Esophagus muscularis mucosa (tissue), 4 donors: ENCODE measurements at regions not wholly inside any gene's neighbourhood (a gene's known extent, or its start where the extent isn't known, plus 50 kb on each side); places are given as distances from the start of the nearest gene placed in this dataset.

Source experiments
- DNase-seq: peaks from one replicate; pipeline ENCODE4 v3.0.0-alpha.2; 2017; ENCODE audit errors: extremely low spot score
- H3K27ac ChIP-seq, 4 donors: fragments of 200-600 bp; sonication (generic); replicated peaks in 1 of 4; 1 replicate in 3 of 4; 2 replicates in 1 of 4; pipeline ENCODE4 v1.5.1; 2016 to 2019; ENCODE audit warnings: mild to moderate bottlenecking in 1 of 4
- H3K27me3 ChIP-seq, 4 donors: fragments of 200-600 bp; sonication (generic); one replicate each; pipeline versions ENCODE4 v1.5.1 to v1.6.0; 2016 to 2019
- H3K36me3 ChIP-seq, 4 donors: fragments of 200-600 bp; sonication (generic); one replicate each; pipeline ENCODE4 v1.5.1; 2016 to 2019
- H3K4me1 ChIP-seq, 4 donors: fragments of 200-600 bp; sonication (generic); one replicate each; pipeline ENCODE4 v1.5.1; 2016 to 2019
- H3K4me3 ChIP-seq, 4 donors: fragments of 200-600 bp; sonication (generic); 1 replicate in 2 of 4; 2 replicates in 2 of 4; pipeline ENCODE4 v1.5.1; 2016 to 2019; ENCODE audit warnings: mild to moderate bottlenecking in 4 of 4, moderate library complexity in 1 of 4
- H3K9me3 ChIP-seq, 4 donors: fragments of 200-600 bp; sonication (generic); 1 replicate in 3 of 4; 2 replicates in 1 of 4; pipeline ENCODE4 v1.5.1; 2016 to 2019
- EP300 ChIP-seq: sonication (generic); formaldehyde crosslinking; IDR thresholded peaks from one replicate; pipeline ENCODE4 v1.6.1; 2017; ENCODE audit warnings: antibody characterized with exemption
- POLR2A ChIP-seq: fragments of 450-650 bp; IDR thresholded peaks from one replicate; pipeline ENCODE4 v1.6.1; 2017; ENCODE audit warnings: antibody characterized with exemption, moderate library complexity, mild to moderate bottlenecking, low read depth
- POLR2AphosphoS5 ChIP-seq, 2 donors: sonication (generic); formaldehyde crosslinking; IDR thresholded peaks; one replicate each; pipeline ENCODE4 v1.6.1; 2017; ENCODE audit warnings: antibody characterized with exemption in 2 of 2
- WGBS: methylation state at CpG from one replicate; pipeline ENCODE4 v1.1.5; 2018; 5-methylcytosine and 5-hydroxymethylcytosine counted together
- intact Hi-C: fragments of 100-400 bp; cut with DNase I; formaldehyde crosslinking; loops from one replicate; pipeline ENCODE4 v1.15.1; 2023
- TF ChIP-seq, protein P1 (sequence below), 3 experiments: fragments of 200-600 bp in 2 of 3; fragments of 450-650 bp in 1 of 3; sonication (generic) in 2 of 3; IDR thresholded peaks; one replicate each; pipeline ENCODE4 v1.5.1; 2017 to 2019; ENCODE audit warnings: antibody characterized with exemption in 3 of 3, mild to moderate bottlenecking in 2 of 3, moderate library complexity in 1 of 3

DNA sequence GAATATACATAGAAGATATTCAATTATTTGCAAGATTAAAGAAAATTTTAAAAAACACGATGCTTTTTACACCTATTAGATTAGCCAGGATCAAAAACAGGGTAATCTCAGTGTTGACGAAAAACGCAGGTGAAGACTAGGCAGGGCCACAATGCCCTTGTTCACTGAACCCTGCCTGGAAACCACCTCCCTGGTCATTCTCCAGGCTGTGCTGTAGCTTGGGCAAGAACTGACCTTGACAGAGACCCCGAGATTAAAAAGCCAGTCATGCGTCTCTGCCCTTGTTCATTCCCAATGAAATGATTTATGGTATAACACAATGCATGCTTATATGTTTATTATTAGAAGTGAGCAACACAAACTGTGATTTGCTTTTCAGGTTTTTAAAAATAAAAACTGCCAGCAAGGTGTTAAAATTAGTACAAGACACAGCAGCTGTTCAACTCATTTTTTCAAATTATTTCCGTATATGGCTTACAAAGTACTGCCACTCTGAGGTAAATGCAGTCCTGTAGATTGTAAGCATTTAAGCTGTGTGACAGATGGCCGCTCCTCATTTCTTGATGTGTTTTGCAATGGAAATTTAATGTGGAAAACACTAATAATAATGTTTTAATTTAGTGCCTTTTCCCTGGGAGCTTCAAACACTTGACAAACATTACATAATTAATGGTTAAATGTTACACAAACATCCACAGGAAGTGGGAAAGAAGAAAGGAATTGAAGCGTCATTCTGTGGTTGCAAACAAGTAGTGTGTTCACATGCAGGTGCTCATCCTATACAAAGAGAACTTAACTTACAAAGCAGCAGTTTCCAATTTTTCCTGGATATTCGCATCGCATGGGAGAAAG is 200.2 kb downstream of the VCY1B start:
- no peak overlapping the region for H3K27ac ChIP-seq
- H3K4me3 ChIP-seq, result no peak overlapping the region
- intact Hi-C loops, result no loop called here
- TF ChIP-seq POLR2A, result no peak
- TF ChIP-seq EP300, result no peak
- TF ChIP-seq POLR2AphosphoS5 (IDR thresholded peaks at IDR 0.05), result no peak
- TF ChIP-seq, protein P1, sequence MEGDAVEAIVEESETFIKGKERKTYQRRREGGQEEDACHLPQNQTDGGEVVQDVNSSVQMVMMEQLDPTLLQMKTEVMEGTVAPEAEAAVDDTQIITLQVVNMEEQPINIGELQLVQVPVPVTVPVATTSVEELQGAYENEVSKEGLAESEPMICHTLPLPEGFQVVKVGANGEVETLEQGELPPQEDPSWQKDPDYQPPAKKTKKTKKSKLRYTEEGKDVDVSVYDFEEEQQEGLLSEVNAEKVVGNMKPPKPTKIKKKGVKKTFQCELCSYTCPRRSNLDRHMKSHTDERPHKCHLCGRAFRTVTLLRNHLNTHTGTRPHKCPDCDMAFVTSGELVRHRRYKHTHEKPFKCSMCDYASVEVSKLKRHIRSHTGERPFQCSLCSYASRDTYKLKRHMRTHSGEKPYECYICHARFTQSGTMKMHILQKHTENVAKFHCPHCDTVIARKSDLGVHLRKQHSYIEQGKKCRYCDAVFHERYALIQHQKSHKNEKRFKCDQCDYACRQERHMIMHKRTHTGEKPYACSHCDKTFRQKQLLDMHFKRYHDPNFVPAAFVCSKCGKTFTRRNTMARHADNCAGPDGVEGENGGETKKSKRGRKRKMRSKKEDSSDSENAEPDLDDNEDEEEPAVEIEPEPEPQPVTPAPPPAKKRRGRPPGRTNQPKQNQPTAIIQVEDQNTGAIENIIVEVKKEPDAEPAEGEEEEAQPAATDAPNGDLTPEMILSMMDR (IDR thresholded peaks at IDR 0.05), result no peak
- no CpG with 5 or more reads among the region's 10 CpGs for WGBS
- no peaks in the 10 kb centered on the region for H3K36me3 ChIP-seq
- no peaks in the 10 kb centered on the region for H3K27me3 ChIP-seq
- no peak for DNase-seq
- no peaks in the 10 kb centered on the region for H3K4me1 ChIP-seq
- H3K9me3 ChIP-seq, result no peaks in the 10 kb centered on the region

DNA sequence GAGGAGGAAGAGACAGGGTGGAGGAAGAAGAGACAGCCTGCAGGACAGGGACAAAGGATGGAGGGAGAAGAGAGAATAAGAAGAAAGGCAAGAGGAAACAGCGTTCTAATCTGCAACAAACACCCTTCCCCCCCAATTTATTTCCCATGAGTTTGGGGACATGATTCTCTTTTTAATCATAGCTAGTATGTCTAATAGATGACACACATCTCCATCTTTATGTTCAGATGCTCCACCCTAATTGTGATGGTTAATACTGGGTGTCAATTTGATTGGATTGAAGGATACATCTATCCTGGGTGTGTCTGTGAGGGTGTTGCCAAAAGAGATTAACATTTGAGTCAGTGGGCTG is 200.8 kb downstream of the VCY1B start:
- intact Hi-C loops, result no loop called here
- no peak for DNase-seq
- Histone ChIP-seq H3K27ac (no peak overlapping the region), H3K27me3 (no peaks in the 10 kb centered on the region), H3K4me3 (no peak overlapping the region), H3K36me3 (no peaks in the 10 kb centered on the region), H3K9me3 (no peaks in the 10 kb centered on the region), H3K4me1 (no peaks in the 10 kb centered on the region)
- no CpG with 5 or more reads among the region's 1 CpG for WGBS
- TF ChIP-seq POLR2A, result no peak

DNA sequence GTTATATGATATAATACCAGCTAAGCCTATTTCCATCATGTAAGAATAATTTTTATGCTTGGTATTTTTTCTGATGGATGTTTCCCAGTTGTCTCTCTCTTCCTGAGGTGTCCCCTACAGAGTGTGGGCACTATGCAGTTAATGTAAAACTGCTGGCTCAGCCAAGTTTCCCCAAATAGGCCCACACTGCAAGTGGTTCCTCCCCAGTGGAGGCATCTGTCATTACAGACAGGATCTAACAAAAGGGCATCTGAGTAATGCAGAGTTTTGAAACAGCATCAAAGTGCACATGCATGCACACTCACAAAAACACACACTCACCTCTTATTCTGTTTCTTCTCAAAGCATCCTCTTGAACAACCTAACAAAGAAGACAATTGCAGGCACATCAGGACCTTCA is 221.0 kb downstream of the VCY1B start:
- TF ChIP-seq, protein P1 (IDR thresholded peaks at IDR 0.05), result no peak
- TF ChIP-seq POLR2A, result no peak
- no peak for TF ChIP-seq EP300
- TF ChIP-seq POLR2AphosphoS5 (IDR thresholded peaks at IDR 0.05), result no peak
- no peak for DNase-seq

DNA sequence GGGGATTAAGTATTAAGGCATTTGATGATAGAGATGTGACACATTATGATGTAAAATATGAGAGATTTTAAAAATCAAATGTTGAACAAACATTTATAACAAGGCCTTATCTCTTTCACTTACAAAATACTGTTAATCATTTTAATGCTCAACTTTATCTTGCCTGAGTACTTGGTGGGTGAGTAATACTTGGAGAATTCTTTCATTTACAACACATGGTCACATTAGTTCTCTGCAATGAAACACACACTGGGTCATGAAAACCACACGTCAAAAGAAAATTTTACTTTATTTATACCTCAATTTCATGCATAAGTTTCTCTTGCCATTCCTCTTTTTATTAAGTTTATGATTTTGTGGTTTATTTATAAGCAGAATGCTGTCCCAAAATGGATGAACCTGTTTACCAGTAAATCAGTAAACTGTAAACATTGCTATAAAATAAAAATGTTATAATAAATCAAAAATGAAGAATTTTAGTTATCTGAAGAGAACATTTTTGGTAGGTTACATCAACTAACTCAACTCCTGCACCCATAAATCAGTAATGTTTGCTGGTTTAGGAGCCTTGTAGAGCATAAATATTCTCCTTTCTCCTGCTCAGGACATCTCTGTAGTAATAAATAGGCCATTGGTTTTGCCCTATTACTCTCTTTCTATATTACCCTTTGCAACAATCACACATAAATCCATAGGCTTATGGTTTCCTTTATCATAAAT is 233.5 kb upstream of the NLGN4Y start:
- no CpG with 5 or more reads among the region's 1 CpG for WGBS
- DNase-seq, result no peak
- Histone ChIP-seq H3K27ac (no peak overlapping the region), H3K27me3 (no peaks in the 10 kb centered on the region), H3K4me1 (no peaks in the 10 kb centered on the region), H3K4me3 (no peak overlapping the region), H3K9me3 (no peaks in the 10 kb centered on the region), H3K36me3 (no peaks in the 10 kb centered on the region)
- TF ChIP-seq, protein P1 (IDR thresholded peaks at IDR 0.05), result no peak
- no peak for TF ChIP-seq EP300
- TF ChIP-seq POLR2A, result no peak
- no peak for TF ChIP-seq POLR2AphosphoS5 (IDR thresholded peaks at IDR 0.05)
- intact Hi-C loops, result no loop called here

More for the DNA sequence above, 221.0 kb downstream of the VCY1B start:
- H3K4me1 ChIP-seq, result no peaks in the 10 kb centered on the region
- intact Hi-C loops, result no loop called here
- no peaks in the 10 kb centered on the region for H3K36me3 ChIP-seq
- no peaks in the 10 kb centered on the region for H3K27me3 ChIP-seq
- no peak overlapping the region for H3K27ac ChIP-seq
- no peak overlapping the region for H3K4me3 ChIP-seq
- no peaks in the 10 kb centered on the region for H3K9me3 ChIP-seq

DNA sequence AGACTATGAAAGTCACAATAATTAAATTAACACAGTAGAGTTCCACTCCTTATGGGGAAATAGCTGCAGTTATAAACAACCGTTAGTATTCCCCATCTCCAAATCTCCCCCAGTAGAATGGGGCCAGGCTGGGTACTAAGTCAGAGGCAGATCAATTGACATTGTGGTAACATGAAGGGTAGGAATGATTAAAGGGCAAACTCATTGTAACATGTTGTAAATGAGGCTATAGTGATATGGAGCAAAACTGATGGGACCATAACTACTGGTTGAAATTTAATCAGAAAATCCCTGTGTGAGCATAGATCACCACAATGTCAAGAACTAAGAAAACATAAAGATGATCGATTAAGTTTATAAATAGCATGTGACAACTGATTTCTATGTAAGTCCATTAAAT is 231.9 kb upstream of the NLGN4Y start:
- Histone ChIP-seq H3K27ac (no peak overlapping the region), H3K9me3 (no peaks in the 10 kb centered on the region), H3K4me3 (no peak overlapping the region), H3K36me3 (no peaks in the 10 kb centered on the region), H3K27me3 (no peaks in the 10 kb centered on the region), H3K4me1 (no peaks in the 10 kb centered on the region)
- no CpG with 5 or more reads among the region's 2 CpGs for WGBS
- DNase-seq, result no peak
- intact Hi-C loops, result no loop called here
- TF ChIP-seq EP300 (no peak), POLR2AphosphoS5 (IDR thresholded peaks at IDR 0.05) (no peak), POLR2A (no peak)
- TF ChIP-seq, protein P1 (IDR thresholded peaks at IDR 0.05), result no peak
